ENCODE measurements at regions not wholly inside any gene's neighbourhood (a gene's known extent, or its start where the extent isn't known, plus 50 kb on each side); places are given as distances from the start of the nearest gene placed in this dataset.
"Not testable (repeated sequence)": the region's sequence is repeated elsewhere in the genome, so short reads cannot be mapped to it uniquely, and the experiment has no call there.

GRCh38 chr1:56145581-56145980, 433.8 kb downstream of the PLPP3 start:
- no peak for DNase-seq

- DNase-seq = no peak
Measured at GRCh38 chr1:56142301-56142700, 437.1 kb downstream of the PLPP3 start.

GRCh38 chr1:56139836-56140235, 439.5 kb downstream of the PLPP3 start:
- DNase-seq = no peak

GRCh38 chr1:56137521-56138505, 441.6 kb downstream of the PLPP3 start:
- DNase-seq = no peak

- DNase-seq = no peak
Measured at GRCh38 chr1:56137090-56137489, 442.3 kb downstream of the PLPP3 start.

GRCh38 chr1:56135864-56136147, 443.6 kb downstream of the PLPP3 start:
- no peak for DNase-seq

- no peak for DNase-seq
Measured at GRCh38 chr1:56135069-56135863, 444.1 kb downstream of the PLPP3 start.

- no peak for DNase-seq
Measured at GRCh38 chr1:56133522-56134472, 445.6 kb downstream of the PLPP3 start.

- no peak for DNase-seq
Measured at GRCh38 chr1:56132520-56132919, 446.8 kb downstream of the PLPP3 start.

GRCh38 chr1:56129837-56130236, 449.5 kb downstream of the PLPP3 start:
- DNase-seq = no peak

GRCh38 chr1:56125316-56125715, 454.0 kb downstream of the PLPP3 start:
- no peak for DNase-seq

- DNase-seq = no peak
Measured at GRCh38 chr1:56123826-56124225, 455.5 kb downstream of the PLPP3 start.

GRCh38 chr1:56123421-56123820, 455.9 kb downstream of the PLPP3 start:
- no peak for DNase-seq

- no peak for DNase-seq
Measured at GRCh38 chr1:56120021-56120420, 459.3 kb downstream of the PLPP3 start.

- DNase-seq = not testable (repeated sequence)
Measured at GRCh38 chr1:56118676-56119075, 460.7 kb downstream of the PLPP3 start.

- DNase-seq = no peak
Measured at GRCh38 chr1:56115701-56116100, 463.7 kb downstream of the PLPP3 start.

- no peak for DNase-seq
Measured at GRCh38 chr1:56113679-56114078, 465.7 kb downstream of the PLPP3 start.

- no peak for DNase-seq
Measured at GRCh38 chr1:56107275-56107638, 472.1 kb downstream of the PLPP3 start.

GRCh38 chr1:56106531-56107274, 472.7 kb downstream of the PLPP3 start:
- DNase-seq = no peak

- DNase-seq = no peak
Measured at GRCh38 chr1:56105397-56105796, 474.0 kb downstream of the PLPP3 start.

GRCh38 chr1:56099766-56100265, 479.5 kb downstream of the PLPP3 start:
- DNase-seq = no peak

- no peak for DNase-seq
Measured at GRCh38 chr1:56098946-56099345, 480.4 kb downstream of the PLPP3 start.
